ENCODE measurements at regions not wholly inside any gene's neighbourhood (a gene's known extent, or its start where the extent isn't known, plus 50 kb on each side); places are given as distances from the start of the nearest gene placed in this dataset.

DNA sequence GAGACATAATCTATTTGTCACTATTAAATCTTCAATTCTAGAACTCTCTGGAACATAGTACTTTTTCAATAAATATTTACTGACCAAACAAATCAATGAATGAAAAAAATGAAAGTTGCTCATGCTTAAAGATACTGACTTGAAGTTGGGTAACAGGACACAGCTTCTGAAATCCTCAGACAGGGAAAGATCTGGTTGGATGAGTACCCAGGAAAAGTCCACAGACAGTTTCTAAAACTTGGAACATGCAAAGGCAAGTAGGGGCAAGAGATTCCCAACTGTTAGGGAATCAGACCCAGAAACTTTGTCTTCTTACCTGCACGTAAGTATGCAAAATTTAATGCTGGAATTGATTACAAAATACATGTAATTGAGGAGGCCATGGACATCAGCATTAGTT is 366.2 kb downstream of the ACTL7B start:
- Mint-ChIP-seq H3K27me3 (ENCODE audit: low read depth) (no peaks in the 10 kb centered on the region), H3K36me3 (ENCODE audit: low read depth) (no peaks in the 10 kb centered on the region), H3K4me3 (ENCODE audit: low read depth) (no peak overlapping the region), H3K4me1 (ENCODE audit: low read depth) (no peaks in the 10 kb centered on the region), H3K9me3 (no peaks in the 10 kb centered on the region), H3K27ac (no peak overlapping the region)
- intact Hi-C loops (cut with micrococcal nuclease): no loop called here
- DNase-seq (ENCODE audit: low spot score): no peak

DNA sequence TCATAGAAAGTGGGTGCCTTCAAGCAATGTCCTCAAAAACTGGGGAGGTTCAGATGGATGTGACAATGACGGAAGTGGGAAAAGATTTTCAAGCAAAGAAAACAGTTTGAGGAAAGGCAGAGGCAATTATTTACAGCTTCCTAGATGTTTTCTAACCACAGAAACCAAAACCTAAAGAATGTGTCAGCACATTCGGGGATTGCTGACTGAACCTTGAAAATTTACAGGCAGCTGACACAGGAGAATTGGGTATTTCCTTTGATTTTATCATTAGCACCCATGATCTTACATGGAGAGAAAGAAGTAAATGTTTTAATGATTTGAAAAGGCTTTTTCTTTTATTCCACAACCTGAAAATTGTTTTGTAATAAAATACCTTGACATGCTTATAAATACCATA is 369.0 kb downstream of the ACTL7B start:
- no peaks in the 10 kb centered on the region for H3K4me1 Mint-ChIP-seq (ENCODE audit: low read depth)
- intact Hi-C loops (cut with micrococcal nuclease): no loop called here

DNA sequence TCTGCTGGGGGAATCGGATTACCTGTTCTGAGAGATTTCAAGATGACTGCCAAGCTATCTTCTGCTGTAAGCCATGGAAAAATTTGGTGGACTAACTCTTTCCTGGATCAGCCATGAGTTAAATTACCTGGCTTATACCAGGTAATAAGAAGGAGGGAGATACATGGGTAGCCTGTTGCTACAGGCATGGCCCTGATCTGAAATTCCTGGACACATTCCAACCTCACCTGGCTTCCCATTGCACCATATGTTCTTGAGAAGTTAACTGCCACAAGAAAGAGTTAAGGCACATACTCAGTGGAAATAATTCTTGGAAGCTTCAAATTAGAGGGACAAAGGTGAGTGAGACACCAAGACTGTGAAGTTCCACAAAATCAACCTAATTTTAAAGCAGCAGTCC is 371.3 kb downstream of the ACTL7B start:
- Mint-ChIP-seq H3K27me3 (ENCODE audit: low read depth) (no peaks in the 10 kb centered on the region), H3K27ac (no peak overlapping the region), H3K9me3 (no peaks in the 10 kb centered on the region), H3K4me3 (ENCODE audit: low read depth) (no peak overlapping the region), H3K36me3 (ENCODE audit: low read depth) (no peaks in the 10 kb centered on the region), H3K4me1 (ENCODE audit: low read depth) (no peaks in the 10 kb centered on the region)
- intact Hi-C loops (cut with micrococcal nuclease): no loop called here
- no peak for DNase-seq (ENCODE audit: low spot score)

More for the DNA sequence above, 369.0 kb downstream of the ACTL7B start:
- no peaks in the 10 kb centered on the region for H3K27me3 Mint-ChIP-seq (ENCODE audit: low read depth)
- H3K4me3 Mint-ChIP-seq (ENCODE audit: low read depth): no peak overlapping the region
- no peak for DNase-seq (ENCODE audit: low spot score)
- no peaks in the 10 kb centered on the region for H3K9me3 Mint-ChIP-seq
- no peaks in the 10 kb centered on the region for H3K36me3 Mint-ChIP-seq (ENCODE audit: low read depth)
- no peak overlapping the region for H3K27ac Mint-ChIP-seq

DNA sequence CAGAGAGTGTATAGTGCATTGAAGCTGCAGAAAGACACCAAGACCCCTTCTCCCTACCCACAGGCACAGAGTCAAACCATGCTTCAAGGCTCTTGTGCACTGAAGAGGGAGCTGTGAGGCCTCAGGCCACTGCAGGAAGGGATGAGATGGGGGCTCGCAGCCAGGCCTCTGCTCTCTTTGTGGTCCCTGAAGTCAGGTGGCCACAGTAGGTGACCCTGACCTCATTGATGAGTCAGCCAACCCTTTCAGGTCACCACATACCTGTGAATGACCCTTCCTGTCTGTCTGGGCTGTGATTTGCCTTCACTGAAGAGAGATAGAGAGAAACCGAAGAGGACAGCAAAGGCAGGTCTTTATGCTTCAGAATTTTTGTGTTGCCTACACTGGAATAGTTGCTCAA is 372.1 kb downstream of the ACTL7B start:
- H3K27ac Mint-ChIP-seq: no peak overlapping the region

DNA sequence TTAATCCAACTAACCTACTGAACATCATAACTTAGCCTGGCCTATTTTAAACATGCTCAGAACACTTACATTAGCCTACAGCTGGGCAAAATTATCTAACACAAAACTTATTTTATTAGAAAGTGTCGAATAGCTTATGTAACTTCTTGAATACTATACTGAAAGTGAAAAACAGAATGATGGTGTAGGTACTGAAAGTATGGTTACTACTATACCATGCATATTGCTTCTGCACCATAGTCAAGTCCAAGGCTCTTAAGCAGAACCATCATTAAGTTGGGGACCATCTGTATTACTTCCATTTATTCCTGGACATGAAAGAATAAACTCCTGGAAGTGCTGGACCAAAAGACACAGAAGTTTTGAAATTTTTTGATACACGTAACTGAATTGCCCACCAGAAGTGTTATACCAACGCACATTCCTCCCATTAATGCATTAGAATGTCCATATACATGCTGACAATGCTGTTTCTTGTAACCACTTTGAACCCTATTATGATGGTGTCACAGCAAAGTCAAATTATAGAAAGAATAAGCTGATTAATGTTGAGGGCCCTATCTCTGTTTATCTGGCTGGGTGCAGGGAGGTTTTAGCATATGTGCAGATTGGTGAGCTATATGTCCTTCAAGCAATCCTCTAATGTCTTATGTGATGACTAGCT is 375.7 kb downstream of the ACTL7B start:
- DNase-seq (ENCODE audit: low spot score): no peak
- H3K9me3 Mint-ChIP-seq: no peaks in the 10 kb centered on the region
- H3K27ac Mint-ChIP-seq: no peak overlapping the region
- no peaks in the 10 kb centered on the region for H3K36me3 Mint-ChIP-seq (ENCODE audit: low read depth)
- no peaks in the 10 kb centered on the region for H3K27me3 Mint-ChIP-seq (ENCODE audit: low read depth)
- no peak overlapping the region for H3K4me3 Mint-ChIP-seq (ENCODE audit: low read depth)
- intact Hi-C loops (cut with micrococcal nuclease): no loop called here
- peaks cover 4% of the 10 kb centered on the region for H3K4me1 Mint-ChIP-seq (ENCODE audit: low read depth)

More for the DNA sequence above, 372.1 kb downstream of the ACTL7B start:
- Mint-ChIP-seq H3K4me1 (ENCODE audit: low read depth) (peaks cover 2% of the 10 kb centered on the region), H3K36me3 (ENCODE audit: low read depth) (no peaks in the 10 kb centered on the region), H3K27me3 (ENCODE audit: low read depth) (no peaks in the 10 kb centered on the region), H3K4me3 (ENCODE audit: low read depth) (no peak overlapping the region), H3K9me3 (no peaks in the 10 kb centered on the region)
- intact Hi-C loops (cut with micrococcal nuclease): no loop called here
- no peak for DNase-seq (ENCODE audit: low spot score)

DNA sequence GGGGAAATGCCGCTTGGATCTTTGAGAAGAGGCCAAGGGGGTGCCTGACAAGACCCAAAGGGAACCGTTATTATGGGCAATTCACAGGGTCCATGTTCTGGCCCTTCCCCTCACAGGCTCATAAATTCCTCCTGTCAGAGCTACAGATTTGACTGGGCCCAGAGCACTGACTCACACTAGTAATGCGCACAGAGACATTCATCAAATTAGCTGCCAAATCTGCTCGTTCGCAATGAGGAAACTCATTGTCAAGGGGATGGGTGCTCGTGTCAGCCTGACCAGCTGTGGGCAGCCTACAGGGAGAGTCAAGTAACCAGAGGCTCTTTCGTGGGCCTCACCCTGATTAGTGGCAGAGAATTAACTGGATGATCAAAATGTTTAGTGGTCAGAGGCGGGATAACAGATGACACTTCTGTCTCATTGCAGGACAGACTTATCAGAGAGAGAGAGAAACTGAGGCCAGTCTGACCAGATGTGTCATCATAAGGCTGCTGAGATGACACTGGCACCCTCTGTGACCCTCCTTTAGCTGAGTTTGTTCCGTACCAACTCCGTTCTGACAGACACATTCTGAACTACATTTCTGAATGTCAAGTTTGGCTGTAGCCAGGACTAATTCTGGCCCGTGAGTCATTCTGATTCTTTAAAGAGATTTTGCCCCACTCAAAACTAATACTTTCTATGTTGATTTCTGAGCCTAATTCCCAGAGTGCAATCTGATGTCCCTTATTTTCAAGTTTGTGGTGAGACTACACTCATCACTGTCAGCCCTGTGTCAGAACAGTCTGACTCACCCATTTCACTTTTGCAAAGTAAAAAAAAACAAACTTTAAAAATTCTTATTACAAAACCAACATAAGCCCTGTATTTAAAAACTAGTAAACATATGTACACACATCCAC is 377.1 kb downstream of the ACTL7B start:
- Mint-ChIP-seq H3K4me3 (ENCODE audit: low read depth) (no peak overlapping the region), H3K27ac (no peak overlapping the region), H3K27me3 (ENCODE audit: low read depth) (no peaks in the 10 kb centered on the region), H3K36me3 (ENCODE audit: low read depth) (no peaks in the 10 kb centered on the region), H3K9me3 (no peaks in the 10 kb centered on the region), H3K4me1 (ENCODE audit: low read depth) (peaks cover 4% of the 10 kb centered on the region)
- intact Hi-C loops (cut with micrococcal nuclease): no loop called here
- DNase-seq (ENCODE audit: low spot score): no peak

DNA sequence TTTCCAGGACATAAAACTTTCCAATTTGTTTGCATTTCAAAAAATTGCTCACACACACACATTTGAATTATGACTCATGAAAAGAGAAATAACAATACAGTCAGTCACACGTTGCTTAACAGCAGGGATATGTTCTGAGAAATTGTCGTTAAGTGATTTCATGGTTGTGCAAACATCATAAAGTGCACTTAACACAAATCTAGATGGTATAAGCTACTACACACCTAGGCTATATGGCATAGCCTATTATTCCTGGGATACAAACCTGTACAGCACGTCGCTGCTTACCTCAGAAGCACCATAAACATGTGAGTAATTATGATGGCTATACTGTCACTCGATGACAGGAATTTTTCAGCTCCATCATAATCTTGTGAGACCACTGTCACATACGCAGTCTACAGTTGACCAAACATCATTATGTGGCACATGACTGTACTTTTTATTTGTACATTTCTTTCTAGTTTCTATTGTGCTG is 378.2 kb downstream of the ACTL7B start:
- no peak overlapping the region for H3K27ac Mint-ChIP-seq
- intact Hi-C loops (cut with micrococcal nuclease): no loop called here
- H3K36me3 Mint-ChIP-seq (ENCODE audit: low read depth): no peaks in the 10 kb centered on the region
- no peak overlapping the region for H3K4me3 Mint-ChIP-seq (ENCODE audit: low read depth)
- no peaks in the 10 kb centered on the region for H3K9me3 Mint-ChIP-seq
- DNase-seq (ENCODE audit: low spot score): no peak
- H3K4me1 Mint-ChIP-seq (ENCODE audit: low read depth): peaks cover 4% of the 10 kb centered on the region
- no peaks in the 10 kb centered on the region for H3K27me3 Mint-ChIP-seq (ENCODE audit: low read depth)

DNA sequence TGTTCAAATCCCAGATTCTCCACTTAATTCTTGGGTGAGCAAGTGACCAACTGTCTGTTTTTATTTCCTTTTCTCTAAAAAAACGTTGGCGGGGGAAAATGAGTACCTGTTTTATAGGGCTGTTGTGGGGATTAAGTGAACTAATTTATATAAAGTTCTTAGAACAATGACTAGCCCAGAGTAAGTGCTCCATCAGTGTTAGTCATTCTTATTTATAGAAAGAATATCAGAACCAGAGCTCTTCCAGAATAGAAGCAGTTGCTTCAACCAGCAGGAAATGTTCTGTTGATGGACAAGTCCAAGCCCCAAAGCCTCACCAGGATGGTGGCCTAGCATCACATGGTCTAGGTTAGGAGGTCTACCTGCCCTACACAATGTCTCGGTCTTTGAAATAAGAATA is 379.2 kb downstream of the ACTL7B start:
- no peaks in the 10 kb centered on the region for H3K27me3 Mint-ChIP-seq (ENCODE audit: low read depth)
- no peak overlapping the region for H3K4me3 Mint-ChIP-seq (ENCODE audit: low read depth)
- peaks cover 4% of the 10 kb centered on the region for H3K4me1 Mint-ChIP-seq (ENCODE audit: low read depth)
- no peak for DNase-seq (ENCODE audit: low spot score)
- intact Hi-C loops (cut with micrococcal nuclease): no loop called here
- no peak overlapping the region for H3K27ac Mint-ChIP-seq
- H3K9me3 Mint-ChIP-seq: no peaks in the 10 kb centered on the region
- H3K36me3 Mint-ChIP-seq (ENCODE audit: low read depth): no peaks in the 10 kb centered on the region

DNA sequence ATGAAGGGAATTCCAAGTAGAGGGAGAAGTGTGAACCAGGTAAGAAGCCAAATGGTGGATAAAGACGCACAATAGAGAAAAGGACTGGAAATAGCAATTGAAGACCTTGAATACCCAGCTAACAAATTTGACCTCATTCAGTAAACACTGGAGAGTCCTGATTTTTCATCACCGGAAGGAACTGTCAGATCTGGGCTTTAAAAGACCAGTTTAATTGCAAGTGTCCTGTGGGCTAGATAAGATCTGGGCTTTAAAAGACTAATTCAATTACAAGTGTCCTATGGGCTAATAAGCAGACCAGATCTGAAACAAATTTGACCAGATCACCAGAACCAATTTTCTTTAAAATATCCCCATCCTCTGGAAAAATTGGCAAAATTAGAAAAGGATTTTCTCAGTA is 380.0 kb downstream of the ACTL7B start:
- Mint-ChIP-seq H3K27me3 (ENCODE audit: low read depth) (no peaks in the 10 kb centered on the region), H3K4me3 (ENCODE audit: low read depth) (no peak overlapping the region), H3K27ac (no peak overlapping the region), H3K36me3 (ENCODE audit: low read depth) (no peaks in the 10 kb centered on the region), H3K9me3 (no peaks in the 10 kb centered on the region), H3K4me1 (ENCODE audit: low read depth) (peaks cover 4% of the 10 kb centered on the region)
- intact Hi-C loops (cut with micrococcal nuclease): no loop called here
- no peak for DNase-seq (ENCODE audit: low spot score)

DNA sequence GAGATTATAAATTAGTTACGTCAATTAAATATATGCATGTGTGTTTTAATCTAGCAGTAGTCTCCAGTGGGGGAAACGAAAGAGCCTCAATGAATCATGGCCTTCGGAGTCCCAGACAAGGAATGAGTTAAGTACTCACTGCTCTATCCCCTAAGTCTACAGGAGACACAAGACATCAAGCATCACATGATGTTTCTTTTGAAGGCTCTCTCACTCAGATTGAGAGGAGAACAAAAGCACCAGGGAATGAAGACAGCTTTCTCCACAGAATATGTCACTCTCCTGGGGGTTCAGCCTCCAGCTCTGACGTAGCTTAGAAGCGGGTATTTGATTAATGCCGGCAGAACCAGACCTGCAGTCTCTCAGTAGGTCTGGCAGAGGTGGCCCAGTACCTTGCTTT is 381.4 kb downstream of the ACTL7B start:
- H3K4me3 Mint-ChIP-seq (ENCODE audit: low read depth): no peak overlapping the region
- no peaks in the 10 kb centered on the region for H3K9me3 Mint-ChIP-seq
- no peak for DNase-seq (ENCODE audit: low spot score)
- H3K27ac Mint-ChIP-seq: no peak overlapping the region
- intact Hi-C loops (cut with micrococcal nuclease): no loop called here
- no peaks in the 10 kb centered on the region for H3K27me3 Mint-ChIP-seq (ENCODE audit: low read depth)
- H3K4me1 Mint-ChIP-seq (ENCODE audit: low read depth): peaks cover 4% of the 10 kb centered on the region
- H3K36me3 Mint-ChIP-seq (ENCODE audit: low read depth): no peaks in the 10 kb centered on the region

DNA sequence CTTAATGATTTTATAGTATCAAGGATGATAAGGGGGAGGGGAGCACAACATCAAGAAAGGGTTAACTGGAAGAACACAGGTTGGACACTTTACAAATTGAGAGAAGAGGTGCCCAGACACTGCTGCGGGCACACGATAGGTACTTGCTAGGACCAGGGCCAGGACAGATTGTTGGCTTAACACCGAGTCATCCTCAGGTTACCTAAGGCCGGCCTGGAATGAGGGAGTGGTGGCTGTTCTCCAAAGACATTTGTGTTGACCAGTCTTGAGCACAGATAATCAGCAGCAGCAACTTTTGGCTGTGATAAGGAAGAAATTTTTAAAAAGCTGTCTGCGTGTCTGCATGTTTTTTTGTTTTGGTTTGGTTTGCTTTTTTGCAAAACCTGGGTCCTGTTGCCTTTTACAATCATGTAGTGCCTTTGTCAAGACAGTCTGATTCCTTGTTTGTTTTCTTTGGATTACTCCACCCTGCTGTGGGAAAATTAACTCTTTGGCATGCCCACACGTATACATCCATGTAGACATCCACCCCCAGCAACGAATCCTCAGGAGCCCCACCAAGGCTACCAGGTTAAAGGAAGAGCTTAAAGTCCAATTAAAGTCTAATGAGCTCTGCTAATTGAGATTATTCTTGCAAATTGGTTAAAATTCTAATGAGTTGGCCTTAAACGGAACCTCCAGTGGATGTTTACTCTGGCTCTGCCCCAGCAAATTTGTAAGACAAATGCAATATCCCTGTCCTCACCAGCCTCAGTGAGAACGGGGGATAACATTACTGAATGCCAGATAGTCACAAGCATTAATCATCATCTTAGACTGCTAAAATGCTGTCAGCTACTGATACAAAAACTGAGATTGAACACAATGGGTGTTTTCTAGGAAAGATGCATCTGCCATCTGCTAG is 382.3 kb downstream of the ACTL7B start:
- H3K4me1 Mint-ChIP-seq (ENCODE audit: low read depth): peaks cover under 1% of the 10 kb centered on the region
- H3K36me3 Mint-ChIP-seq (ENCODE audit: low read depth): no peaks in the 10 kb centered on the region
- DNase-seq (ENCODE audit: low spot score): no peak
- no peaks in the 10 kb centered on the region for H3K27me3 Mint-ChIP-seq (ENCODE audit: low read depth)
- no peak overlapping the region for H3K4me3 Mint-ChIP-seq (ENCODE audit: low read depth)
- no peak overlapping the region for H3K27ac Mint-ChIP-seq
- intact Hi-C loops (cut with micrococcal nuclease): no loop called here
- no peaks in the 10 kb centered on the region for H3K9me3 Mint-ChIP-seq

DNA sequence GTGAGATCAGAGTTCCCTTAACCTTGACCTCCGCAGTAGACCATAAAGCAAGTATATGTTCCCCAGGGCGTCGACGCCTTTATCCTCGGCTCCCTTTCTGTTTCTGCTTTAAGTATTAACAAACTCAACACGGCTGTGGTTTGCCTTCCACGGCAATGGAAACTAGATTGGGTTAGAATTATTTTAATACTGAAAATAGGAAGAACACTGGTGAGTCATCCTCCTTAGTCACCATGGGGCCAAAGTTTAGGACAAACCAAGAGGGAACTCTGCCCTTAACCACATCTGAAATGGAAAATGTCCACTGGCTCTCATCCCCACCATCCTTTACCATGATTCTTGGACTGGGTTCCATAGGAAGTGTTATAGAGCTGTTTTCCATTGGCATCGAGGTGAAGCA is 386.1 kb downstream of the ACTL7B start:
- no peaks in the 10 kb centered on the region for H3K27me3 Mint-ChIP-seq (ENCODE audit: low read depth)
- DNase-seq (ENCODE audit: low spot score): no peak
- no peak overlapping the region for H3K4me3 Mint-ChIP-seq (ENCODE audit: low read depth)
- no peaks in the 10 kb centered on the region for H3K9me3 Mint-ChIP-seq
- intact Hi-C loops (cut with micrococcal nuclease): no loop called here
- H3K27ac Mint-ChIP-seq: no peak overlapping the region
- no peaks in the 10 kb centered on the region for H3K4me1 Mint-ChIP-seq (ENCODE audit: low read depth)
- no peaks in the 10 kb centered on the region for H3K36me3 Mint-ChIP-seq (ENCODE audit: low read depth)
